ENCODE measurements at regions not wholly inside any gene's neighbourhood (a gene's known extent, or its start where the extent isn't known, plus 50 kb on each side); places are given as distances from the start of the nearest gene placed in this dataset.

GRCh38 chr15:96132126-96132525, 198.4 kb upstream of the NR2F2 start:
- H3K79me2 ChIP-seq (replicated peaks; ENCODE audit: insufficient read depth): no peaks in the 10 kb centered on the region
- no peak for TF ChIP-seq ETS1 (IDR thresholded peaks at IDR 0.05)
- no peak for TF ChIP-seq JUNB (IDR thresholded peaks at IDR 0.05; ENCODE audit: unreplicated experiment)
- TF ChIP-seq REST (IDR thresholded peaks at IDR 0.05; ENCODE audit: unreplicated experiment): no peak
- TF ChIP-seq ZNF114 (CRISPR knock-in tag; IDR thresholded peaks at IDR 0.05): no peak
- TF ChIP-seq EZH2phosphoT487 (IDR thresholded peaks at IDR 0.05; ENCODE audit: unreplicated experiment): no peak
- no peak for TF ChIP-seq CTCF (conservative IDR thresholded peaks at IDR 0.05; ENCODE audit: low read depth in 2 of 2)
- TF ChIP-seq EZH2 (IDR thresholded peaks at IDR 0.05; ENCODE audit: low read depth, unreplicated experiment): no peak
- TF ChIP-seq POLR2AphosphoS5 (IDR thresholded peaks at IDR 0.05; ENCODE audit: low read depth): no peak
- TF ChIP-seq ZNF331 (CRISPR knock-in tag; IDR thresholded peaks at IDR 0.05; ENCODE audit: low read depth): no peak

More at GRCh38 chr15:96132126-96132525, 198.4 kb upstream of the NR2F2 start:
- H3K9me3 Mint-ChIP-seq: peaks cover under 1% of the 10 kb centered on the region; the same call in 1 of the 3 replicates
- Histone ChIP-seq H3K36me3 (ENCODE audit: insufficient read depth) (no peaks in the 10 kb centered on the region), H3K4me2 (no peak overlapping the region), H3K27ac (ENCODE audit: low read depth) (no peak overlapping the region), H3K9me2 (ENCODE audit: insufficient read depth) (0 out of 2 replicates have a peak, but pooled peaks cover 2% of the 10 kb centered on the region), H3K4me3 (no peak overlapping the region), H3K27me3 (ENCODE audit: insufficient read depth) (no peaks in the 10 kb centered on the region), H3F3A (replicated peaks; ENCODE audit: low read depth) (no peaks in the 10 kb centered on the region), H2AFZ (no peak overlapping the region), H4K20me1 (replicated peaks; ENCODE audit: insufficient read depth) (no peaks in the 10 kb centered on the region), H3K4me1 (ENCODE audit: insufficient read depth) (no peaks in the 10 kb centered on the region)
- H3K36me3 Mint-ChIP-seq (ENCODE audit: low read depth): no peaks in the 10 kb centered on the region
- no peak overlapping the region for H3K4me3 Mint-ChIP-seq
- no peaks in the 10 kb centered on the region for H3K27me3 Mint-ChIP-seq (ENCODE audit: insufficient read depth, low read depth, poor library complexity)
- DNase-seq (ENCODE audit: low spot score) (no peak), ATAC-seq (no peak)
- no peak overlapping the region for H3K27ac Mint-ChIP-seq
- H3K4me1 Mint-ChIP-seq: no peaks in the 10 kb centered on the region
